ENCODE measurements at regions not wholly inside any gene's neighbourhood (a gene's known extent, or its start where the extent isn't known, plus 50 kb on each side); places are given as distances from the start of the nearest gene placed in this dataset.
"Not testable (repeated sequence)": the region's sequence is repeated elsewhere in the genome, so short reads cannot be mapped to it uniquely, and the experiment has no call there.

DNA sequence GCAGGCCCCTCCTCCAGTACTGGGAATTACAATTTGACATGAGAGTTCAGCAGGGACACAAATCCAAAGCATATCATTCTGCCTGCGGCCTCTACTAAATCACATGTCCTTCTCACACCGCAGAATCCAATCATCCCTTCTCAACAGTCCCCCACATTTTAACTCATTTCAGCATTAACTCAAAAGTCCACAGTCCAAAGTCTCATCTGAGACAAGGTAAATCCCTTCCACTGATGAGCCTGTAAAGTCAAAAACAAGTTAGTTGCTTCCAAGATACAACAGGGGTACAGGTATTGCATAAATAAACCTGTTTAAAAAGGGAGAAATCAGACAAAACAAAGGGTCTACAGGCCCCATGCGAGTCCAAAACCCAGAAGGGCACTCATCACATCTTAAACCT lies 64.0 kb downstream of the EBNA1BP2 start:
- Mint-ChIP-seq H3K36me3 (no peaks in the 10 kb centered on the region), H3K27ac (no peak overlapping the region), H3K4me1 (no peaks in the 10 kb centered on the region), H3K4me3 (no peak overlapping the region), H3K27me3 (peaks cover 14% of the 10 kb centered on the region), H3K9me3 (peaks cover 22% of the 10 kb centered on the region)
- CTCF ChIA-PET: no interaction called here
- no peak for DNase-seq

DNA sequence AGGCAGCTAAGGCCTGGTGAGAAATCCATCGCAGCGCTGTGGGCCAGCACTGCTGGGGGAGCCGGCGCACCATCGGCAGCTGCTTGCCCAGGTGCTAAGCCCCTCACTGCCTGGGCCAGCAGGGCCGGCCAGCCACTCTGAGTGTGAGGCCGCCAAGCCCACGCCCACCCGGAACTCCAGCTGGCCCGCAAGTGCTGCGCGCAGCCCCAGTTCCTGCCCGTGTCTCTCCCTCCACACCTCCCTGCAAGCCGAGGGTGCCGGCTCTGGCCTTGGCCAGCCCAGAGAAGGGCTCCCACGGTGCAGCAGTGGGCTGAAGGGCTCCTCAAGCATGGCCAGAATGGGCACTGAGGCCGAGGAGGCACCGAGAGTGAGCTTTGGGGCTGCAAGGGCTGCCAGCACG lies 64.4 kb downstream of the EBNA1BP2 start:
- CTCF ChIA-PET: interaction anchor here (0.7 kb wide), 1 partner anchor 34 kb away, joined by 3 read pairs; no protein-coding TSS in a partner anchor
- DNase-seq: no peak
- no peak overlapping the region for H3K27ac Mint-ChIP-seq

DNA sequence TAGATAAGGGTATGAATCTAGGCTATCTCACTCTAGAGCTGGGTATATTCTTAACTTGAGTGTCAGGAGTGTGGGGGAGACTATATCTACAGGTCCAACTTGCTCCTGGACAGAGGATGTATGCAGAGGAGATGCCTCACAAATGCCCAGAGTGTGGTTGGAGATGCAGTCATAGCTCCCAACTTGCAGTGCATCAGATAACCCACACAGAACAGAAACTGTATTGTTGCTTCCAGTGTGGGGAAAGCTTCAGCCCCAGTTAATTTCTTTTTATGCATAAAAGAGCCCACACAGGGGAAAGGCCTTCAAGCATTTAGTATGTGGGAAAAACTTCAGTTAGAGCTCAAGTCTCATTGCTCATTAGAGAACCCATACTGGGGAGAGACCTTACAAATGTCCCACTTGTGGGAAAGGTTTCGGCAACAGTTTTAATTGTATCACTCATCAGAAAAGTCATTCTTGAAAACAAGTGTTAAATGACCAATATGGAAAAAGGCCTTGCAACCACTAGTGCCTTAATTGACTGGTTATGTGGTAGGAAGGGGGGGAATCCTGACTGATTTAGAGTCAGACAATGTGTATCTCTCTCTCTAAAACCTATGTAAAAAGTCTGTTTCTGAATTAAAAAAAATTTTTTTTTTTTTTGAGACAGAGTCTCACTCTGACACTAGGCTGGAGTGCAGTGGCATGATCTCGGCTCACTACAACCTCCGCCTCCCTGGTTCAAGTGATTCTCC lies 67.9 kb downstream of the EBNA1BP2 start:
- Mint-ChIP-seq H3K4me3 (no peak overlapping the region), H3K27ac (no peak overlapping the region), H3K4me1 (no peaks in the 10 kb centered on the region), H3K27me3 (peaks cover 13% of the 10 kb centered on the region), H3K9me3 (peaks cover 21% of the 10 kb centered on the region), H3K36me3 (no peaks in the 10 kb centered on the region)
- no peak for DNase-seq
- CTCF ChIA-PET: no interaction called here

More for the DNA sequence above, 64.4 kb downstream of the EBNA1BP2 start:
- no peak overlapping the region for H3K4me3 Mint-ChIP-seq
- peaks cover 22% of the 10 kb centered on the region for H3K9me3 Mint-ChIP-seq
- no peaks in the 10 kb centered on the region for H3K36me3 Mint-ChIP-seq
- peaks cover 14% of the 10 kb centered on the region for H3K27me3 Mint-ChIP-seq
- H3K4me1 Mint-ChIP-seq: no peaks in the 10 kb centered on the region

DNA sequence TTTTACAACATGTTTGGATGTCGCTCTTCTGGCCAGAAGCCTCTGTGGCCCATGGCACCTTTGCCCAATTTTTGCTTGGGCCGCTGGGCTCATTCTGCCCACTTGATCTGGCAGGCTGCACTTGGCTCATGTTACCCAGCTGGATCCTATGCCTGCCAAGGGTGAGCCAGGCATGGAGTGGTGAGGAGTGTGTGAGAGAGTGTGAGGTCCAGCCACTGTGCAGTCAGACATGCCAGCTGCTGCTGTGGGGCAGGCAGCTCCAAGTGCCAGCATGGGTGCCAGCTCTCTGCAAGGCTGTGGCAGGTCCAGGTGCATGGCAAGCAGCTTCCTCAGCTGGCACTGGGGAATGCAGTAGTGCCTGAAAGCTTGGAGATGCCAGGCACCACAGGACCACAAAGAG lies 71.0 kb downstream of the EBNA1BP2 start:
- peaks cover 9% of the 10 kb centered on the region for H3K27me3 Mint-ChIP-seq
- H3K4me3 Mint-ChIP-seq: no peak overlapping the region
- CTCF ChIA-PET: no interaction called here
- H3K27ac Mint-ChIP-seq: no peak overlapping the region
- no peaks in the 10 kb centered on the region for H3K4me1 Mint-ChIP-seq
- no peak for DNase-seq
- H3K36me3 Mint-ChIP-seq: no peaks in the 10 kb centered on the region
- peaks cover 8% of the 10 kb centered on the region for H3K9me3 Mint-ChIP-seq

GRCh38 chr1:43098200-43098599 lies 73.9 kb downstream of the EBNA1BP2 start:
- no peaks in the 10 kb centered on the region for H3K4me1 Mint-ChIP-seq
- H3K27me3 Mint-ChIP-seq: peaks cover 12% of the 10 kb centered on the region
- DNase-seq: no peak
- peaks cover 6% of the 10 kb centered on the region for H3K9me3 Mint-ChIP-seq
- CTCF ChIA-PET: no interaction called here
- H3K4me3 Mint-ChIP-seq: no peak overlapping the region
- no peak overlapping the region for H3K27ac Mint-ChIP-seq
- no peaks in the 10 kb centered on the region for H3K36me3 Mint-ChIP-seq

GRCh38 chr1:43096528-43096927 lies 75.6 kb downstream of the EBNA1BP2 start:
- H3K36me3 Mint-ChIP-seq, H3K9me3 Mint-ChIP-seq, H3K27me3 Mint-ChIP-seq, H3K27ac Mint-ChIP-seq, H3K4me3 Mint-ChIP-seq, CTCF ChIA-PET, DNase-seq, H3K4me1 Mint-ChIP-seq: not testable (repeated sequence)

DNA sequence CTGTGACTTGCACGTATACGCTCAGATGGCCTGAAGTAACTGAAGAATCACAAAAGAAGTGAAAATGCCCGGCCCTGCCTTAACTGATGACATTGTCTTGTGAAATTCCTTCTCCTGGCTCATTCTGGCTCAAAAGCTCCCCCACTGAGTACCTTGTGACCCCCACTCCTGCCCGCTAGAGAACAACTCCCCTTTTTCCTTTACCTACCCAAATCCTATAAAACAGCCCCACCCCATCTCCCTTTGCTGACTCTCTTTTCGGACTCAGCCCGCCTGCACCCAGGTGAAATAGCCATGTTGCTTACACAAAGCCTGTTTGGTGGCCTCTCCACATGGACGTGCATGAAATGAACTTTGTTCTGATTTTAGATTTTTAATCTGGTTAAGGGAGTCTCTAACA lies 81.3 kb downstream of the EBNA1BP2 start:
- H3K36me3 Mint-ChIP-seq, DNase-seq, H3K4me3 Mint-ChIP-seq, H3K4me1 Mint-ChIP-seq, H3K27ac Mint-ChIP-seq, CTCF ChIA-PET, H3K9me3 Mint-ChIP-seq: not testable (repeated sequence)
- peaks cover 18% of the 10 kb centered on the region for H3K27me3 Mint-ChIP-seq

DNA sequence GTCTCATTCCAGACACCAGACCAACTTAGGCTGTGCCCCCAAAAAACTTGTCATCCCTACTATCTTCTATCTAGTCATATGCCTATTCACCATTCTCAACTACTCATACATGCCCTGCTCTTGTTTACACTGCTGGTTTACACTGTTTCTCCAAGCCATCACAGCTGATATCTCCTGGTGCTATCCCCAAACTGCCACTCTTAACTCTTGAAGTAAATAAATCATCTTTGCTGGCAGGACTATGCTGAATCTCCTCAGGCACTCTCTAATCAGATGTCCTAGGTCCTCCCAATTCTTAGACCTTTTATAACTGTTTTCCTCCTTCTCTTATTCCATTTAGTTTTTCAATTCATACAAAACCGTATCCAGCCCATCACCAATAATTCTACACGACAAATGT lies 81.9 kb downstream of the EBNA1BP2 start:
- H3K4me3 Mint-ChIP-seq, H3K9me3 Mint-ChIP-seq, CTCF ChIA-PET, H3K27ac Mint-ChIP-seq, H3K36me3 Mint-ChIP-seq, H3K4me1 Mint-ChIP-seq, DNase-seq: not testable (repeated sequence)
- peaks cover 23% of the 10 kb centered on the region for H3K27me3 Mint-ChIP-seq

GRCh38 chr1:43083375-43083891 lies 88.7 kb downstream of the EBNA1BP2 start:
- no peaks in the 10 kb centered on the region for H3K9me3 Mint-ChIP-seq
- no peak overlapping the region for H3K4me3 Mint-ChIP-seq
- H3K36me3 Mint-ChIP-seq: no peaks in the 10 kb centered on the region
- CTCF ChIA-PET: interaction anchor here (1.1 kb wide), 1 partner anchor 9 kb away, joined by 3 read pairs; no protein-coding TSS in a partner anchor
- no peak for DNase-seq
- H3K27ac Mint-ChIP-seq: no peak overlapping the region
- H3K27me3 Mint-ChIP-seq: peaks cover 23% of the 10 kb centered on the region
- H3K4me1 Mint-ChIP-seq: no peaks in the 10 kb centered on the region

DNA sequence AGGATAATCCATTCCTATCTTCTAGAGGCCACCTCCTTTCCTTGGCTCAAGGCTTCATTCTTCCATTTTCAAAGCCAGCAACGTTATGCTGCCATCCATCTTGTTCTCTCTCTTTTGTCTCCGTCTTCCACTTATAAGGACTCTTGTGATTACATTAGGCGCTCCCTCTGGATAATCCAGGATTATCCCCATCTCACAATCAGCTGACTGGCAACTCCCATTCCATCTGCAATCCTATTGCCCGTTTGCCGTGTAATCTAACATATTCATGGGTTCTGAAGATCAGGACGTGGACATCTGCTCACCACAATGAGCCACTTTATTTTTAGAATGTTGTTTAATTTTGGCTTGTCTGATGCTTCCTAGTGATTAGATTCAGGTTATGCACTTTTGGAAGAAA lies 89.3 kb downstream of the EBNA1BP2 start:
- Mint-ChIP-seq H3K27me3 (peaks cover 23% of the 10 kb centered on the region), H3K4me1 (no peaks in the 10 kb centered on the region), H3K36me3 (no peaks in the 10 kb centered on the region), H3K4me3 (no peak overlapping the region), H3K9me3 (no peaks in the 10 kb centered on the region), H3K27ac (no peak overlapping the region)
- DNase-seq: no peak
- CTCF ChIA-PET: no interaction called here

DNA sequence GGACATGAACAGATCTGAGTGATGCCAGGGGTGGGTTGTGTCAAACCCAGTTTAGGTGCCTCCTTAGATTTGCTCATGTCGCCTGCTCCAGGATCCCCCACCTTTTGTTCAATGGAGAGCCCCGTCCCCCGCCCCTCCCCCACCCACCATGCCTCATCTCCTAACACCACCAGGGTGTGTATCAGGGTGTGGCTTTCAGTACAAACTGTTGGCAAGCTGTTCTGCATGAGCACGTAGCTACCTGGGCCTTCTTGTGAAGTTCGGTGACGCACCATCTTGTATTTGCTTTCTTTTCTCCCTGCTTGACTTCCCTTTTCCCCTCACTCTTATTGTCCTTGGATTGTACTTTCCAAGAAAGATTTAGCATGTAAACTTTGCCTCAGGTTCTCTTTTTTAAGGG lies 94.8 kb downstream of the EBNA1BP2 start:
- Mint-ChIP-seq H3K4me3 (no peak overlapping the region), H3K36me3 (no peaks in the 10 kb centered on the region), H3K27ac (no peak overlapping the region), H3K27me3 (peaks cover 4% of the 10 kb centered on the region), H3K9me3 (no peaks in the 10 kb centered on the region), H3K4me1 (peaks cover 3% of the 10 kb centered on the region)
- CTCF ChIA-PET: interaction anchor here (0.9 to 1.7 kb wide), 3 partner anchors 162 to 300 kb away, joined by 3 to 6 read pairs (median 4); no protein-coding TSS in a partner anchor
- no peak for DNase-seq

GRCh38 chr1:43074709-43075108 lies 97.4 kb downstream of the EBNA1BP2 start:
- Mint-ChIP-seq H3K27ac (no peak overlapping the region), H3K36me3 (no peaks in the 10 kb centered on the region)
- no peak for DNase-seq

DNA sequence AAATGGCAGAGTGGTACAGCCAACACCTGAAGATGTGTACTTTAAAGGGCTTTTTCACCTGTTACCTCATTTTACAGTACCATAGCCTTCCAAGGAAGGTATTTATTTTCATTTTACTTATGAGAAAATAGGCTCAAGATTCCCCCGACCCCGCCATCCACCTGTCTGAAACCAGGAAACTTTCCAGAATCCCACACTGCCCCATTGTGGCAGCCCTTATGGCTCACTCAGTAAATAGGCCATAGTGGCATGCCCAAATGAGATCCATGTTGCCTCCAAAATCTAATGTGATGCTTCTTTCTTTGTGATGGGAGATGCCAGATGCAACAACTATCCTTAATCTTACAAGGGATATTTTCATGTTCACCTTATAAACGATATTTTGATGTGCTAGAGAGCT lies 97.8 kb downstream of the EBNA1BP2 start:
- H3K4me1 Mint-ChIP-seq: peaks cover 9% of the 10 kb centered on the region
- no peak overlapping the region for H3K4me3 Mint-ChIP-seq
- no peak overlapping the region for H3K27ac Mint-ChIP-seq
- H3K9me3 Mint-ChIP-seq: no peaks in the 10 kb centered on the region
- no peaks in the 10 kb centered on the region for H3K36me3 Mint-ChIP-seq
- peaks cover 4% of the 10 kb centered on the region for H3K27me3 Mint-ChIP-seq
- CTCF ChIA-PET: interaction anchor here (0.6 to 8.2 kb wide), 48 partner anchors 9 to 497 kb away, joined by 3 to 265 read pairs (median 4); partner anchors contain the start of genes C1orf50, ERMAP, P3H1 and PPIH
- no peak for DNase-seq

More at GRCh38 chr1:43074709-43075108, 97.4 kb downstream of the EBNA1BP2 start:
- H3K27me3 Mint-ChIP-seq: peaks cover 4% of the 10 kb centered on the region
- H3K4me3 Mint-ChIP-seq: no peak overlapping the region
- H3K4me1 Mint-ChIP-seq: peaks cover 7% of the 10 kb centered on the region
- H3K9me3 Mint-ChIP-seq: no peaks in the 10 kb centered on the region
- CTCF ChIA-PET: interaction anchor here (0.6 to 8.2 kb wide), 12 partner anchors 9 to 700 kb away, joined by 3 to 265 read pairs (median 4); partner anchors contain the start of gene ZNF691

DNA sequence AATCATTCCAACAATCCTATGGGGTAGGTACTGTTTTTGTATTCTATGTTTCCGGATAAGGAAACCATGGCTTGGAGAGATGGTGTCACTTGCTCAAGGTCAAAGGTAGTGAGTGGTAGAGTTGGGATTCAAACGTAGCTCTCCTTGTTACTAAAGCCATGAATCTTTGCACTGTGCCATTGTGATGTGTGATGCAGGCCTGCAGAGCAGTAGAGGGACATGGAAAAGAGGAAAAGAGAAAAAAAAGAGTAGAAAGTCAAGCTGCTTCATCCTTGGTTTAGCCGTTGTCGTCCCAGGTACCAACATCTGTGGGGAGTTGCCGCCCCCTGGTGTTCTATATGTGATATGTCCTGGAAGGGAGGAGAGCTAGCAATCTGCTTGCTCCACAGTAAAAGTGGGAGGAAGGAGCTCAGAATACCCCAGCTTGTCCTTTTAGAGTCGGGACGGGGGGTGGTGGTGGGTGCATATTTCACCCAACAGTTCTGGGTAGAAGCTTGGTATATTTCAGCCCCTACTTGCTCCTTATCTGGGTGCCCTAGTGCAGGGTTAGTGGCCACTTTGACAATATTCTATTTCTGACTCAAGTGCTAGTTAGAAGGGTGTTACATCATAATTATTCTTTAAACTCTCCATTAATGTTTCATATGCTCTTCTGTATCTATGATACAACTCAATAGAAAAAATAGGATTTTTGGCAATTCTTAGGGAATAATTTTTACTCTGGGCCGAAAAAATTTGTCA lies 98.4 kb downstream of the EBNA1BP2 start:
- Mint-ChIP-seq H3K4me1 (peaks cover 9% of the 10 kb centered on the region), H3K36me3 (no peaks in the 10 kb centered on the region), H3K9me3 (no peaks in the 10 kb centered on the region), H3K27ac (no peak overlapping the region), H3K27me3 (peaks cover 4% of the 10 kb centered on the region), H3K4me3 (no peak overlapping the region)
- CTCF ChIA-PET: interaction anchor here (0.6 to 8.2 kb wide), 50 partner anchors 9 to 633 kb away, joined by 3 to 265 read pairs (median 4); partner anchors contain the start of genes C1orf50, CFAP57, EBNA1BP2 and ERMAP
- peak; percentile 81 for DNase-seq
